Fibroblast of peridontal ligament (primary cell): ENCODE measurements at regions not wholly inside any gene's neighbourhood (a gene's known extent, or its start where the extent isn't known, plus 50 kb on each side); places are given as distances from the start of the nearest gene placed in this dataset.
A peak's percentile ranks its signal among the peaks of the same experiment; 100 is the strongest.

Experiments
- DNase-seq: peaks from one replicate; pipeline ENCODE4 v3.0.0-alpha.2; 2010; ENCODE audit errors: extremely low read depth

DNA sequence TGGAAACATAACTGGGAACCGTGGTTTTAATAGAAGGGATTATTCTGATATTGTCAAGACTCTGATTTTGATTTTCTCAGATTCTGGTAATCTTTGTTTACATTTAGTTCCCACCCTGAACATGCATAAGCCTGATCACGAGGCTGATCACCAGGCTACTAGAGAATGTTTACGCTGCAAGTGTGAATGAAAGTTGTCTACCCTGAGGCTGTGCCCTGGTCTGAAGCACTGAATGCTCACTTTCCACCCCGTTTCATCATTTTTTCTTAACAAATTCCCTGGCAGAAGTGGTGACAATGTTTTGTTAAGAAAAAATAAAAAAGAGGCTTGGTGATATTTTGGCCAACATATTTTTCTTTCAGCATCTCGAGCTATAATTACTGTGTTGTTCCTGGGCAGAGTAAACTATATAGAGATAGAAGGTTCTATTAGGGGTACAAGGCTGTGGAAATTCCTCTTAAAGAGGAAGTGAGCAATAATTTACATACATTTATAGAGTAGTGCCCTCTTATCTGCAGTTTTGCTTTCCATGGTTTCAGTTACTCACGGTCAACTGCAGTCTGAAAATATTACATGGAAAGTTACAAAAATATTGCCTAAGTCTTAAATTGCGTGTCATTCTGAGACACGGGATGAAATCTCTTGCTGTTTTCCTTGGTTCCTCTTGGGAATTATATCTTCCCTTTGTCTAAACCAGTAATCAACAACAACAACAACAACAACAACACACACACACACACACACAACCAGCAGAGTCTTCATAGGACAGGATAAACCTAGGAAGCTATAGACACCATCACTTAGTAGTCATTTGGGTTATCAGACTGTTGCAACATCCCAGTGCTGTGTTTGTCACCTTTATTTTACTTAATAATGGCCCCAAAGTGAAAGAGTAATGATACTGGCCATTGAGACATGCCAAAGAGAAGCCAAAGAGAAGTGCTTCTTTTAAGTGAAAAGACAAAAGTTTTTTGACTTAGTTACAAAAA is 566.6 kb upstream of the CITED2 start:
- peak; percentile 43 for DNase-seq

DNA sequence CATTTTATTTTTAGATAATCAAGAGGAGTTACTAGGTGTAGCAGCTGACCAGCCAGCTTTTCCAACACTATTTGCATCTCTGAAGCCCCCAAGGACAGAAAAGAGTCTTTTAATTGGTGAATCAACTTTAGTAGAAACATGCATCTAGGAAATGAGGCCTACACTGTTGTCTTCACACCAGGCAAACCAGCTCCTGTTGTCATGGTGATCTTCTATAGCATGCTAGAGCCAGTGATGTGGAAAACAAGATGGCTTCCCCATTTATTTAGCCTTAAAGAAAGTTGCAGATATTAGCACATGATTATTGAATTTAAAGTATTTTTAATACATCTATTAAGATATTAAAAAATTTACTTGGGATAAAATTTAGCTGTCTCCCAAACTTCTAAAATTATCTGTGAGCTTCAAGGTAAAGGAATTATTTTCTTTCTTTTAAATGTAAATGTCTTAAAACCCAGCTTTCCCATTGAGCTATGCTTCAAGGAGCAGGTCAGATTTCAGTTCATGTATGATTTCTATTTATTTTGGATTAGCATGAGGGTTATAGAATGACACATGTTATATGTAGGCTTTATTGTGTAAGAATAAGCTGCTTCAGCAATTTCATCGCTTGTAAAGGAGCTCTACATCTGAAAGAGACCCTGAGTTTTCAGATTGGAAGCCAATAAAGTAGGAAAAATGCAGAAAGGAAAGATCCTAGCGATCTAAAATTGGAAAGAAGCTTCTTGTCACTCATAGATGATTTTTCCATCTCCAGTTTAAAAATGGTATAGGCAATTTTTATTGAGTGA is 564.9 kb upstream of the CITED2 start:
- DNase-seq, result no peak

DNA sequence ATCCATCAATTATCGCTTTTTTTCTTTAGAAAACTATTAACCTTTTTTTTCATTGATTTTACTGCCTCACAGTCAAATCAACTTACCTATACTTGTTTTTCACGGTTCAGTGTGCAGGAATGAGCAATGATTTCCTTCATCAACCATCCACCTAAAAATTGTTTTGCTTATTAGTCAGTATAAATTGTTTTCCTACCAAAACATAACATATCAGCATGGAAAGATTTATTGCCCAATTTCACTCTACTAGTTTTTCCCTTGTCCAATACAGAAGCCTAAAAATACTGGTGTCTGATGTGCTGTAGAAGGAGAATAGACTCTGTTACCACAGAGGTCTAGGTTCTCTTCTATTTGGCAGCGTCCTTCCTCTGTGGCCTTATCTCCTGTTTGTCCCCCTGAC is 558.2 kb upstream of the CITED2 start:
- no peak for DNase-seq

DNA sequence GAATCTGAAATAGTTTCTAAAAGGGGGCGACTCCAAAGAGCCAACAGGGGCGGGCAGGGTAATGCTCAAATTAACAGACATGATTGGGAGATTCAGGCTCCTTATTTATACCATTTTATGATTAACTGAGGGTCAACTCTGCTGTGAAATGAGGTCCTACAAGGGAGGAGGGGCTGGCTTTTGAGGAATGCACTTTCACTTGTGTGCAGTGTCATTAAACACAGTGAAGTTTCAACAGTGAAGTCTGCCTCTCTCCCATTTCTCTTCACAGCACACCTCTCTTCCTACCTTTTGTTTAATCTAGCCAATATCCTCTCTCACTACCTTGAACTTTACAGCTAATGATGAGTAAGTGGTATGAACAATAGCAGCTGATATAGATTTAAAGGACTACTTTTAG is 557.3 kb upstream of the CITED2 start:
- no peak for DNase-seq

DNA sequence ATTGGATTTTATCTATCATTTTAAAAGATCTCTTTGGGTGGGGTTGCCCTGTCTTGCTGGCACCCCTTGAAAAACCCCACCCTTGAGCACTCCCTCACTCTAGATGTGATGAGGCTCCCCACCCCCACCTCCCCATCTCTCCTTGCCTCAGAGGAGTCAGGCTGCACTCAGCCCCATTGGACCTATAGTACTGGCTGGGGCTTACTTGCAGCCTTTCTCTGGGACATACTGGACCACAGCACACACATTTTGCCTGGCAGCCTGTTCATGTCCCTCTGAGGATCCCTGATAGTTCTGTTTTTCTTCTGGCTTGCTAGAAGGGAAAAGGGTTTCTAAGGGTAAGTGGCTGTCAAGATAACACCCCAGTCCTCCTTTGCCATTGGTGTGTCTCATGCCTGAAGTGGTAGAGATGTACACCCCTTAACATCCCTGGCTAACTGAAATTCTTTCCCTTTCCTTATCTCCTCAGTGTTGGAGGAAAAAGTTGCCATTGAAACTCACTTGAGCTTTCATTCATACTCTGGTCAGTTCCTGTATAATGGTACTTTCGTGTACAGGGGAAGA is 553.4 kb upstream of the CITED2 start:
- no peak for DNase-seq

DNA sequence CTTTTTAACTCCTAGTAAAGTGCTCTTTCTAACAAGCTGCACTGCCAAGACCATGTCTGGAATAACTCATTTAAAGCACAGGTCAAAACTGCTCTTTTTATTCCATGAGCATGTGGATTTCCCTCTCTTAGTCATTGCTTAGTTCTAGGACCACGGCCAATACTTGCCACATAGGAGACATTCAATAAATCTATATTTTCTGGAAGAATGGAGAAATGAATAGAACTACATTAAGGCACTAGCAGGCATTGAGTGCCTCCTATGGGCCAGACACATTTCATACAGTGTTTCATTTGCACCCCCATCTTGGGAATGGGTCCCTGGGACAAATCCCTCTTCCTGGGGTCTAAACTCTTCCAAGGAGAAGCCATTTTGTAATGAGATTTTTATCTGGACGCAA is 552.8 kb upstream of the CITED2 start:
- DNase-seq, result peak; percentile 92

DNA sequence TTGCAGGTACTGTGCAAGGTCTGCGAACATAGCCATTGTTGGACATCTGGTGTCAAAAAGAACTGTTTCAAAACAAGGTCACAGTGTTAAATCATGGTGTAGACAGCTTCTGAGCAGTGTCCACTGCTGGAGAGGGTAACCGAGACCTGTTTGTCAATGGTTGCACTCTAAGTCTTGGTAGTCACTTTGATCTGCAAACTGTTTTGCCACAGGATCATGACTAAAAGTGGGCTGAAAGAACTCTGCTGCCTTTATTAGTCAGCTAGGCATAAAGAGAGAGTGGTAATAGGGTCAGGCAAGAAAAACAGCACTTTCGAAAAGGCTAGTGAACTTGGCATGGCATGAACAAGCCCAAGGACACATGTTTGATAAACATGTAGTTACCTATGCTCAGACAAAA is 552.3 kb upstream of the CITED2 start:
- peak; percentile 49 for DNase-seq

DNA sequence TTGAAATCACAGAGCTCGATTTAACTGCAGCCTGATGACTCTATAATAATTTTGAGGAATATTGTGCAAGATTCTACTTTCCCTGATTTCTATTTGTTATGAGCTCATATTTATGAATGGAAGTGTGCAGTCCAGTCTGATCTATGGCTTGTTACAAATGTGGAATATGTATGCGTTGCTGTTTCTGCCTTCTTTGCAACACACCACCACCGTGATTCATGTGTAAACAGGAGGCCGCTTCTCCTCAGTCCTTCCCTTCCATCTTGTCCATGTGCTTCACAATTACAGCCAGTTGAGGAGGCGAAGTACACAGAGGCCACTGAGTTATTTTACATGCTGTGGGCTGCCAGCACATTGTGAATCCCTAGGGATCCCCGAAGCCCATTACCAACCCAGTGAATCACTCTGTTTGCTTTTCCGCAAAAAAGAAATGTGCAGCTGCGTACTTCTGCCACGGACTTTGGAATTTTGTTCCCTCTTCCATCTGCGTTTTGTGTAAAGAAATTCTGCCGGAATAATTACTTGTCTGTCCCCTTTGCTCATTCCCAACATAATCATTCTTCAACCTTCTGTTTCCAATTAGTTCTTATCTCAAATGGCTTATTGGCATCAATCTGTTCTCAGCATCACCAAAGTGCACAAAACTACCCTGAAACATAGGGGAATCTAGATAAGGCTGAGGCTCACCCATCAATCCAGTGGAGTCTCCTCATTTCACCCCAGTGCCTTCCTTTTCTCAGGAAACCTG is 551.6 kb upstream of the CITED2 start:
- DNase-seq, result peak; percentile 98

DNA sequence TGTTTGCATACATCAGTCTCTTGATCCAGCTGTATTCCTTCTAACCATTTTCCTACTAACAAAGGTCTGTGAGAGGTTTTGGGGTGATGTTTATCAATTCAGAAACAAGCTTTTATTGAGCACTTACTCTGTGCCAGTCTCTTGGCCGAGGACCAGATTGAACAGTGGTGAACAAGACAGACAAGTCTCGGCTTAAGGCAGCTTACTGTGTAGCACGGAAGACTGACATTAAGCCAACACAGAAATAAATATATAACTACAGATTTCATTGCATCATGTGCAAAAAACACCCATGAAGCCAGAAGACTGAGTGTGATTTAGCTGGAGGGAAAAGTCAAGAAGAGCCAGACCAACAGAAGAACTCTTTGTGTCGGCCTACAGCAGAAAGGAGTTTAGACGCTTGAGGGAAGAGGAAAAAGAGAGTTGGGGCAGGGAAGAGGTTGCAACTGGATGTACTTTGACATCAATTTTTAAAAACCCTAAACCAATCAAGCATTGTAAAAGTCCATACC is 549.6 kb upstream of the CITED2 start:
- no peak for DNase-seq

DNA sequence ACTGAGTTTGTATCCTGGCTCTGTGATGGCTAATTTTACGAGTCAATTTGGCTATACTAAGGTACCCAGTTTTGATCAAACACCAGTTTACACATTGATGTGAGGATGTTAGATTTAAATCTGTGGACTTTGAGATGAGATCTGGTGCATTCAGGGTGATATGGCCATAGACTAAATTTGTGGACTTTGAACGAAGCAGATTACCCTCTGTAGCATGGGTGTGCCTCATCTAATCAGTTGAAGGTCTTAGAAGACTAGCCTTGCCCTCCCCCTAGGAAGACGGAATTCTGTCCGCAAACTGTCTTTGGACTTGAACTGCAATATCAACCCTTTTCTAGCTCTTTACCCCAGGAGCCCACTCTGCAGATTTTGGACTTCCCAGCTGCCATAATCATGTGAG is 547.8 kb upstream of the CITED2 start:
- DNase-seq, result no peak

DNA sequence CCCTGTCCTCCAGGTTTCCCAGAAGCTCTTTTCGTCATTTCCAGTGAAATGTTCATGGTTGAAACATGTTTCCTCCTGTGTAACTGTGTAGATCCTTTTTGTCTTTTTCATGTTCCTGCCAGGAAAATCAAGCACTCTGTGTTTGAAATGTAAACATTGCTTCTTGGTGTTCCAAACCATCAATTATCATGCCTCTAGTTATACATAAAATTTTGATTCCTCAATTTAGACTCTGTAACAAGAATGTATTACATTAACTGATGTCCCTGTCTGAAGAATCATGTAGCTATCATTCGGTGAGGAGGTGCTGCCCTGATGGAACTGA is 546.3 kb upstream of the CITED2 start:
- DNase-seq, result peak; percentile 57

DNA sequence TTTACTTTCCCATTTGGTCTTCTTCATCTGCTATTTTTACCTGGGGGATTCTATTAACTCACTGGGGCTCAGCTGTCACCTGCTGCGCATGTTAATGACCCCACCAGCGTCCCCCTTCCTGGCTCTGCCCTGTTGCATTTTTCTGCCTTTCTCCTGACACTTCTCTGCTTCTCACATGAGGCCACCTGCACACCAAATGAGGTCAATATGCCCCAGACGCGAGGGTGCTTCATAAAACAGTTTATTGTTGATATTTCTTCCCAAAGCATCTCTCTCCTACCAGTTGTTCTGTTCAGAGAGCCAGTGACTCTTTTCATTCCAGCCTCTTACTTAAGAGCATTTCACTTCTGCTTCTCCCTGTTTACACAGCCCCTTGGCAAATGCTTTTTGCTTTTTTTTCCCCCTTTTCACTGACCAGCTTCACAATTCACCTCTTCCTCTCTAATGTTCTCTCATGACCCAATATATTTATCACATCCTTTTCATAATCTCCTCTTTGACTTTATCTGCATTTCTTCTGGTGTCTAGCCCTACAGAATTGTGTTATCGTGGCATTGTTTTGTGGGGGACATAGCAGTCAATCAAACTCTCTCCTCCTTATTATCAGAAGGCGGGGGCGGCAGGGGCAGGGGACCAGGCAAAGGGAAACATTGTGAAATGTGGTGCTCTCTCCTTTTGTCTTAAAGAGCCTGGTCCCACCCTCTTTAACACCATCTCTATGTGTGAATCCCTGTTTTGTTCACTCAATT is 545.8 kb upstream of the CITED2 start:
- no peak for DNase-seq

DNA sequence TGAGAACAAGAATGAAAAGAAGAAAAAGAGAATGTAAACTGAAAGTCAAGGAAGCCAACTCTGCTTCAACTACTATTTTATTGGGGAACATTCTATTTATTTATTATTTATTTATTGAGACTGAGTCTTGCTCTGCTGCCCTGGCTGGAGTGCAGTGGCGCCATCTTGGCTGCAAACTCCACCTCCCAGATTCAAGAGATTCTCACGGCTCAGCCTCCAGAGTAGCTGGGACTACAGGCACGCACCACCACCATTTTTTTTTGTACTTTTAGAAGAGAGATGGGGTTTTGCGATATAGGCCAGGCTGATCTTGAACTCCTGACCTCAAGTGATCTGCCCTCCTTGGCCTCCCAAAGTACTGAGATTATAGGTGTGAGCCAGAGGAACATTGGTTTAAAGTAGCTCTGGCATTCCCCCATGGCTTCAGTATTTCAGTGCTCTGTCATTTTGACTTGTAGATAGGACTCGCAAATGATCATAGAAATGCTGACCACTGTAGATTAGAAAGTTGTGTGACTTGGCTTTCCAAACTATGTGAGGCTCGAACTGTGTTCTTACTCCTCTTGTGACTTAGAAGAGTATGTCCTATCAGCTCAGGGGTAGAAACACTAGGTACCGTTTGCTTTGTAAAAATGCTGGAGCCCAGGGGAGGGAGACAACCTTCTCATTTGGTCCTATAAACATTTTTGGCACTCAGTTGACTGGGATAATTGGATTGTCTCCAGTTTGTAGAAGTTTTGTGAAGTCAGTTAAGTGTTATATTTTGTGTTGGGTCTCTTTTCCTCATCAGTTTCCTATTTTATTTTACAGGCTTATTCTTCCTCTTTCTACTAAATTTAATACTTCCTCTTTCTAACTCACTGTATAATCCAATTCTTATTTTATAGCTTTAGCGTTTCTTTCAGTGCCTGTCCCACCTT is 544.9 kb upstream of the CITED2 start:
- DNase-seq, result no peak

DNA sequence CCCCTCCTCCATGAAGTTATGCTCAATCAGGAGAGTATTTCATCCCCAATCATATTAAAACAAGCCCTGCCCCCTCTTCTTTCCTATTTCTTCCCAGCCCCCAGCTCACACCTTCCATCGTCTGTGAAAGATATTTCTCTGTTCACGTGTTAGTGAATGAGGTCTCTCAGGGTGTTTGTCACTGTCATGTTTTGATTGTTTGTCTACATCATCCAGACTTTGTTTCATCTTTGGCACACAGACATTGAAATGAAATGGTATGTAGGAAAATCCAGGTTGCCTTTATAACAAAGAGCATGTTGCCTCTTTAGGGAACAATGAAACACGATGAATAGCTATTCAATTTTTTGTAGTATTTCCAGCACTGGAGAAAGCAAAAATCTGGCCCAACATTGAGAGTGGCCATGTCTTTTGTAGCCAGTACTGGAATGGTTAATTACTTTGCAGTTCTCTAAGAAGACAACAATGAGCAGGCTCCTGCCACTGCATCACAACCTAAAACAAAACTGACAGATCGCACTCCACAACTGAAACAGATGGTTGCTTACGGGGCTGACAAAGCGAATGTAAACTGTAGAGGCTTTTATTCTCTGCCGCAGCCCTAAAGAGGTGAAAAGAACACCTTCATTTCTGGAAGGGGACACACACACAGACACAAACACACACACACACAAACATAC is 543.6 kb upstream of the CITED2 start:
- DNase-seq, result no peak

DNA sequence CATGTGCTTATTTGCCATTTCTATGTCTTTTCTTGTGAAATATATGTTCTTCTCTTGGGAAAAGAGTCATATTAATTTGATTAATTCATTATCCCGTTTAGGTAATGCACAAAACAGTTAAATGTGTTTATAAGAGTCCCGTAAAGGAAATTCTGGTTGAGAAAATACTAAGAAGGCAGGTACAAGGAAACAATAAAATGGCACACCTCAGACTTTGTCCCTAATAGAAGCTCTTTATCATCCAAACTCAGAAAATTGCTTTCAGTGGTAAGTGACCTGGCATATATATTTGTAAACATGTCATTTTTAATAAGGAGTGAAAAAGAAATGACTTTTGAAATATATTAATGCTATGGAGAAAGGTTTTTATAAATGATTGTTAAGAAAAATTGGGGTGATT is 540.5 kb upstream of the CITED2 start:
- DNase-seq, result no peak

DNA sequence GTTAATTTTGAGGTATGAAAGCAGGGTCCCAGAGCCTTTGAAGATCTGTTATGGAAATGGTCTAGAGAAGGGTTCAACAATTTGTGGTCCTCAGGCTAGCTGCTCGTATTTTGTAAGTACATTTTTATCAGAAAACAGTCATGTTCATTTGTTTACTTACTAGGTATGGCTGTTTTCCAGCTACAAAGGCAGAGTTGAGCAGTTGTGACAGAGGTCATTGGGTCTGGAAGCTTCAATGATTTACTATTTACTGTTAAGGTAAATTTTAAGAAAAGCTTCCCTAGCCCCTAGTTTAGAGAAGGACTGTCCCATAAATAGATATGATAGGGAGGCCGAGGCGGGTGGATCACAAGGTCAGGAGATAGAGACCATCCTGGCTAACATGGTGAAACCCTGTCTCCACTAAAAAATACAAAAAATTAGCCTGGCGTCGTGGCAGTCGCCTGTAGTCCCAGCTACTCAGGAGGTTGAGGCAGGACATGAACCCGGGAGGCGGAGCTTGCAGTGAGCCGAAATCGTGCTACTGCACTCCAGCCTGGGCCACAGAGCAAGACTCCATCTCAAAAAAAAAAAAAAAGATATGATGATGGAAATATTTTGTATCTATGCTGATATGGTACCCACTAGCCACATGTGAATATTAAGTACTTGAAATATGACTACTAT is 538.4 kb upstream of the CITED2 start:
- no peak for DNase-seq

DNA sequence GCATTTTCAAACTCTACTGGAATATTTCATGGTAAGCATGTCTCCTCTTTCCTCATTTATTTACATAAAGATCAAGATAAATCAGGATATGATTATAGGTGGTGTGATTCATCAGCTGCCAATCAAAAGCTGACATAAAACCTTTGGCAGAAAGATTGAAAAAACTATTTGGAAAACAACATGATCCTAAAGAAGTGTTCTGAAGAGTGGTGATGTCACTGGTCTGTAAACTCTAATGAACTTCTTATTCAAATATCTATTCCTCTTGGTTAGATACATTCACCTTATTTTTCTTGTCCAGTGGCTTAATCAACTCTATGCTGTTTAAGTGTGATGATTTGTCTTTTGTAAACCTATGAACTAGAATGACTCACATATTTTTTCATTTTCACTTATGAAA is 535.5 kb upstream of the CITED2 start:
- DNase-seq, result no peak

DNA sequence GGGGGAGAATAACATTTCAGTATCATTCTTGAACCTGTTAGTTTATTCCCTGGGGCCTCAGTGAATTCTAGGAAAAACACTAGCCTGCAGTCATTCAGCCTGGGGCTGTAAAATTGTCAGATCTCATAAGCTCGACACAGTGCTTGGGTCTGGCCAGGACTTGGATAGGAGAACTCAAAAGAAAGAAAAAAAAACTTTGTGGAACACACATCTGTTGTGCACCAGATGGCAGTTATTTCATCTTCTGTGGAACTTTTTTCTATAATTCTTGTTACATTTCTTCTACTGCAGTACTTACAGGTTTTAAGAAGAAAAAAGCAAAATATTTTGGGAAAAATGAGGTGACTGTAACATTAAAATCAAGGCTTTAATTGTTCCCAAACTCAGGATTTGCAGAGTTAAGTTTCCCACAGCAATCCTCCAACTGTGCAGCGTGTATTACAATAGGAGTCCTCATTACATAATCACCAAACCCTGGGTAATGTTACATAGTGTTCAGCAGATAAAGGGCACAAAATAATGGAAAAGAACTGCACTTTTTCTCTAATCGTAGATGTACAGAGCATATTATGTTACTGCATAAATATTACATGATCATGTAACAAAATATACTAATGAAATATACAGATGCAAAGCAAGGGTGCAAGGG is 531.1 kb upstream of the CITED2 start:
- peak; percentile 53 for DNase-seq
